Muscle of arm (tissue), 1 donor: ENCODE measurements at regions not wholly inside any gene's neighbourhood (a gene's known extent, or its start where the extent isn't known, plus 50 kb on each side); places are given as distances from the start of the nearest gene placed in this dataset.
"Not testable (repeated sequence)": the region's sequence is repeated elsewhere in the genome, so short reads cannot be mapped to it uniquely, and the experiment has no call there.

Source experiments
- DNase-seq: peaks from one replicate; pipeline ENCODE4 v3.0.0-alpha.2; 2013

- DNase-seq, result not testable (repeated sequence)
Observed at GRCh38 chr15:84360902-84361301, 125.3 kb downstream of the GOLGA6L4 start.

DNA sequence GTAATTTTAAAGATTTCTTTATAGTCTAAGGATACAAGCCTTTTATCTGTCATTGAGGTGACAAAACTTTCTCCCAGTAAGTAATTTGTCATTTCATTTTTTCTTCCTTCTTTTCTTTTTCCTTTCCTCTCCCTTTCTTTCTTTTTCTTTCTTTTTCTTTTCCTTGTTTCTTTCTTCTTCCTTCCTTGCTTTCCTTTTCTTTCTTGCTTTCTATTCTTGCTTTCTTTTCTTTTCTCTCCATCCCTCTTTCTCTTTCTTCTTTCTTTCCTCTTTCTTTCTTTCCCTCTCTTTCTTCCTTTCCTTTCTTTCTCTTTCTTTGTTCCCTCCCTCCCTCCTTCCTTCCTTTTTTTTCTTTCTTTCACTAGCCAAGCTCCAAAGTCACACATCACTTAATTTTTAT lies 148.8 kb downstream of the GOLGA6L4 start:
- not testable (repeated sequence) for DNase-seq

DNA sequence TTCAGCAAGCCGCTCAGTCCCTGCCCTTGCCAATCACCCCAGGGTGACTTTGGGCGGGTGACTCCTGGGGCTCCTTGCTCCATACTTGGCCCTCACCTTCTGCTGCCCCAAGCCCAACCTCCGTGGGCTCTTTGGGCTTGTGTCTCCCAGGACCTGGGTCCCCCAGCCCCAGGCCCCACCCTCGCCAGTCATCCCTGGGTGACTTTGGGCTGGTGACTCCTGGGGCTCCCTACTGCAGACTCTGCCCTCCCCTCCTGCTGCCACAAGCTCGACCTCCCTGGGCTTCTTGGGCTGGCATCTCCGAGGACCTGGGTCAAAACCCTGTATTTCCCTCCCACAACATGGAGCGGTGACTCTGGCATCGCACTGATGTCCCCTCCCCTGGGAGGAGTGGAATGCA lies 151.5 kb downstream of the GOLGA6L4 start:
- DNase-seq, result no peak

DNA sequence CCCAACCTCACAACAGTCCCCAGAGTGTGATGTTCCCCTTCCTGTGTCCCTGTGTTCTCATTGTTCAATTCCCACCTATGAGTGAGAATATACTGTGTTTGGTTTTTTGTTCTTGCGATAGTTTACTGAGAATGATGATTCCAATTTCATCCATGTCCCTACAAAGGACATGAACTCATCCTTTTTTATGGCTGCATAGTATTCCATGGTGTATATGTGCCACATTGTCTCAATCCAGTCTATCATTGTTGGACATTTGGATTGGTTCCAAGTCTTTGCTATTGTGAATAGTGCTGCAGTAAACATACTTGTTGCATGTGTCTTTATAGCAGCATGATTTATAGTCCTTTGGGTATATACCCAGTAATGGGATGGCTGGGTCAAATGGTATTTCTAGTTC lies 152.6 kb downstream of the GOLGA6L4 start:
- DNase-seq, result not testable (repeated sequence)

GRCh38 chr15:84388638-84389037 lies 153.1 kb downstream of the GOLGA6L4 start:
- not testable (repeated sequence) for DNase-seq

DNA sequence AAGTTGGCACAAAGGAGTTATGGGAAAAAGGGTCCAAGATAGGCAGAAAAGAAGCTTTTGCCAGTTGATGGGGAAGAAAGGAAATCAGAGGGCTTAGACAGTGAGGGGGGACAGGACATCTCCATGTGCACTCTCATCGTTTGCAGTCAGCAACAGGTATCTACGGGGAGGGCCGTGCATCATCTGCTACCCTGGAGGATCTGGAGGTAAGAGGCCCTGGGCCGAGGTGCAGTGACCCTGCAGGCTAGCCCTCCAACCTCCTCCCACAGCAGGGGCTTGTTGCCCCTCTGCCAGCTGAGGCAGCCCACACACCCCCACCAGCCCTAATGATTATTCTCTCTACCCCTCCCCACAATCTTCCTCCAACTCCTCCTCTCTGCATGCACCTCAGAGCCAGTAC lies 154.8 kb downstream of the GOLGA6L4 start:
- not testable (repeated sequence) for DNase-seq

DNA sequence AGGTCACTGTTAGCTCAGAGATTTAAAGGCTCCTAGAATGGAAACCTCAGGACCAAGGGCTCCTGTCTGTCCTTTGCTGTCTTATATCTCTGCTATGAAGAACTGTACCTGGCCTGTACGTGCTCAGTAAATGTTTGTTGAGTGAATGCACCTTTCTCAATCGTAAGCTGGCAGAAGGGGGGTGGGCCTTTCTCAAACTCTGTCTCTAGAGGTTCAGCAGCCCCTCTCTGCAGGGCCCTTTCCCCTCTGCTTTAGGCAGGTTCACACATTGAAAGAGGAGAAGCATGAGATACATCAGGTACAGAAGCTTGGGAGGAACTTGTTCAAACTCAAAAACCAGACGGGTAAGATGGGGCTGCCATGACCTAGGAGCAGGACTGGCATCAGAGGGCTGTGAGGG lies 155.6 kb downstream of the GOLGA6L4 start:
- no peak for DNase-seq

DNA sequence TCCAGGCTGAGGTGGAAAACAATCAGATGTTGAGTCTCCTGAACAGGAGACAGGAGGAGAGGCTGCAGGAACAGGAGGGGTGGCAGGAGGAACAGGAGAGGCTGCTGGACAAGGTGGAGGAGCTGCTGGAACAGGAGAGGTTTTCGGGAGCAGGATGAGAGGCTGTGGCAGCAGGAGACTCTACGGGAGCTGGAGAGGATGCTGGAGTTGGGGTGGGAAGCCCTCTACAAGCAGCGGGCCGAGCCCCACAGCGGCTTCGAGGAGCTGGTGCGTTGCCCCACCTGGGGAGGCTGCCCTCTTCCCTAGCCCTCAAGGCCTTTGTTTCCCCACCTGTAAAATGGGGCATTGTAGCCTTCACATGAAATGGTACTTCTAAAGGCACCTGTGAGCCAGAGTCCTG lies 156.4 kb downstream of the GOLGA6L4 start:
- DNase-seq, result not testable (repeated sequence)

DNA sequence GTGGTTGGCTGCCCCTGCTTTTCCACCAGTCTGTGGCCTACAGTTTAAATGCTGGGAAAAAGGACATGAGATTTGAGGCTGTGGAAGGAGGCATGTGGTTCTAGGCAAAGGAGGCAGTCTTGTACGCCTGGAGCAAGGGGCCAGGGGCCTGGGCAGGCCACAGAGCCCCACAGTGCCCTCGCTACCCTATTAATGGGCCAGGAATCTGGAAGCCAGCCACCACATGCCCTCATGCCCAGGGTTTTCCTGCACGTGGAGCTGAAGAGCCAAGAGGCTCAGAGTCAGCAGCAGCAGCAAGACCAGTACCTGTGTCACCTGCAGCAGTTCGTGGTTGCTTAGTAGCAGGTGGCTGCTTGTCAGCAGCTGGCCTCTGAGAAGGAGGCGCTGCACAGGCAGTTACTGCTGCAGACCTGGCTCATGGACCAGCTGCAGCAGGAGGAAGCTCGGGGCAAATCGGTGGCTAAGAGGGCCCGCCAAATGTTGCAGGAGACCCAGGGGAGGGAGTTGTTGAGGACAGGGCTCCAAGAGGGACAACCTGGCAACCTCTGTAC lies 157.9 kb downstream of the GOLGA6L4 start:
- DNase-seq, result not testable (repeated sequence)

DNA sequence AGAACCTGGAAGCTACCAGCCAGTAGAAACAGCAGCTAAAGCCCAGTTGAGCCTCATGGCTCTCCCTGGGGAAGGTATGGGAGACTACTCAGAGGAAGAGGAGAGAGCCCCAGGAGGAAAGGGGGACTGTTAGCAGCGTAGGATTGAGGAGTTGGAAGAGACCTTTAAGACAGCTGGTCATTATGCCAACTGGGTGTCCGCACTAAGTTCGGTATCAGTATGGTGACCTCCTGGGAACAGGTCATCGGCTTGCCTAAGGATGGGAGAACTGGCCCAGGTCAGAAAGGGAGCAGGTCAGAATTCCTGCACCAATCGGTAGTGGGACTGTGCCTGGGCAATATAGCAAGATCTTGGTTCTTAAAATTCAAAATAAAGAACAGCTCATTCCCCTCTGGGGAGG lies 158.4 kb downstream of the GOLGA6L4 start:
- DNase-seq, result not testable (repeated sequence)

DNA sequence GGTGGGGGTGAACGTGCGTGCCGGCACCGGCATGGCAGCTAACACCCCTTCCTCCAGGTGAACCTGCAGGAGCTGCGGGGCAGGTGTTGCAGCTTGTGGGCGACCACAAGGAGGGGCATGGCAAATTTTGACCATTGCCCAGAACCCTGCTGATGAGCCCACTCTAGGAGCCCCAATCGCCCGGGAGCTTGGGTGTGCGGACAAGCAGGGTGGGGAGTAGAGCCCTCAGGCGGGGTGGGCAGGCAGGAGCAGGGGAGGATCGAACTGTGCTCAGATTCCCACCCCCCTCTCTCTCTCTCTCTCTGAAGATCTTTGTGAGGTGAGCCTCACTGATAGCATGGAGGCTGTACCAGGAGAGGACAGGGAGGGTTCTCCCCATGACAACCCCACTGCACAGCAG lies 159.8 kb downstream of the GOLGA6L4 start:
- DNase-seq, result not testable (repeated sequence)

GRCh38 chr15:84395881-84396280 lies 160.3 kb downstream of the GOLGA6L4 start:
- DNase-seq, result not testable (repeated sequence)

DNA sequence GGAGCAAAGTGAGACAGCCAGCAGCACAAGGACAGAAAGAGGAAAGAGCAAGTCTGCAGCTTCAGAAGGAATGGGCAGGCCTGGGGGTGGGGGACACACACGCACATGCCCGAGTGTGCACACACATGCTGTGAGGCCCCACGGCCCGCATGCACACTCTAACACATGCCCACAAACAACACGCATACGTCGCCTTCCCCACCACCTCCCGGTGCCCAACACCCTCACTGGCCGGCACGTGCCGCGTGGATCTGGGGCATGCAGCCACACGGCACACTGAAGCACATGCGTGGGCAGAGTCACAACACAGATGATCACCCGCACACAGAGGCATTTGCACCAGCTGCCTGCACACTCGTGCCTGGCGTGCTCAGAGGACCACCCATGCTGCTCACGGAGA lies 161.5 kb downstream of the GOLGA6L4 start:
- DNase-seq, result not testable (repeated sequence)

DNA sequence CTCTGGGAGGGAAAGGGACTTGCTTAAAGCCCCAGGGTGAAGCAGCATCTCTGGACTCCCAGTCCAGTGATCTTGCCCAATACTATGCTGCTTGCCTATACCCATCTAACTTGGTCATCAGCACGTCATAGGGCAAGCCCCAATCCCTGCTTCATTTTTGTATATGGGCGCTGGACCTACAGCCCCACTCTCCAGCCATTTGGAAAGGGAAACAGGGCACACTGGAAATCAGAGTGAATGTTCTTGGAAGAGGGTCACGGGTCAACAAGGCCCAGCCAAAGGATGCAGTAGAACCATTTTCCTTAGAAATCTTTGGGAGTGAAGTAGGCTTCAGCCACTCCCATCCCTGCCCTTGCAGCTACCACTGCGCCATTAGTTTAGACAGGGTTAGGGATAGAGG lies 162.5 kb downstream of the GOLGA6L4 start:
- not testable (repeated sequence) for DNase-seq

DNA sequence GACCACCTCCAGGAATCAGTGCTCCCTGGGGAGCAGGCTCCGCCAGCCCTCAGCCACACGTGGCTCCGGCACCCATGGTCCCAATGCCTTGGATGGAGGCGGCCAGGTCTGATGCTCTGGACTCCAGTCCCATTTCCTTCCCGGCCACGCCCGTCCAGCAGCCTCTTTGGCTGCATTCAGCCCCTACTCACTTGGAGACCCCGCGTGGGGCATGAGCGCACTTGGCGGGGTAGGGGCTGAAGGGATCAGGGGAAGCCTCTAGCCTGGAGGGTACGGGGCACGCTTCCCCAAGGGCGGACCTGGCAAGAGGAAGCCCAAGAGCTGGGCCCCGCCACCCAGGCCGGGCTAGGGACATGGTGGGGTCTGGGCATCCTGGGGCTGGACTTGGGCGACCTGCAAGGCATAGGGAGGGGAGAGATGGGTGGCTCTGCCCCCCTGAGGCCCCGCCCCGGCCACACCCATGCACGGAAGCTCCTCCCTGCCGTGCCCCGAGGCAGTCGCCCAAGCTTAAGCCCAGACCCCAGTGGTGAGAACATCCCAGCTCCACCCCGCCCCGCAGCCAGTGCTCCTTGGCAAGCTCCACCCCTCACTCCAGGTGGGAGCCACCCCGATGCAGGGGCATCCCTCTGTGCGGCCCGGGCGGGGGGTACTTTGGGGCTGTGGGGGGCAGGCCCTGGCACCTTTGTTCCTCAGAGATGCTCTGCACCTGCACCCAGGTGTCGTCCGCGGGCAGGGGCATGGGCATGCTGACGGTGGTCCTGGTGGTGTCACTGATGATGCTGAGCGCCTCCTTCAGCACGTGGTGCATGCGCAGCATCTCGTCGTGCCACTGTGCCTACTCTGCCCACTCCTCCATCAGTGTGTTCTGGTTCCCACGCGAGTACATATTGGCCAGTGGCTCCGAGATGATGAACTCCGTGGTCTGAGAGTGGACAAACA lies 163.5 kb downstream of the GOLGA6L4 start:
- DNase-seq, result no peak

DNA sequence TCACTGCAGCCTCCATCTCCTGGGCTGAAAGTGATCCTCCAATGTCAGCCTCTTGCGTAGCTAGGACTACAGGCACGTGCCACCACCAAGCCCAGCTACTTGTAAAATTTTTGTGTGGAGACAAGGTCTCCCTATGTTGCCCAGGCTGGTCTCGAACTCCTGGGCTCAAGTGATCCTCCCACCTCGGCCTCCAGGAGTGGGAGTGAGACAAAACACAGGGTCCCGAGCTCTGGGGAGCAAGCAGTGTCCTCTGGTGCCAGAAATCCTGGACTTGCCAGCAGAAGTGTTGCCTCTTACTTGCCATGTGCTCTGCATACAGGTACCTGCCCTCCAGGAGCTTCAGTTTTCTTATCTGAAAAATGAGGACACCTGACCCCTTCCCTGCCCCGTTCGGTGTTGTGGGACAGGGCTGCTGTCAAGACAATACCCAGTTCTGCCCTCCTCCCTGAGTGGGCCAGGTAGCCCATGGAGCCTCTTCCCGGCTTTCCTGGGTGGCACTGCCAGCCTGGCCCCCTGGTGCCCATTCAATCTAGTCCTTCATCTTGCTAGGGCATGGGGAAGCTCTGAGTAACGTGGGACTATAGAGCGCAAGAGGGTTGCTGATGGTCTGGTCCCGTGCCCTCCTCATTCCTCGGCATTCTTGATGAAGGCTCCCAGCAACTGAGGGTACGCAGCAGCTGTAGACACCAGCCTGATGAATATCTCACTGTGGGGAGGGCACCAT lies 164.6 kb downstream of the GOLGA6L4 start:
- no peak for DNase-seq

DNA sequence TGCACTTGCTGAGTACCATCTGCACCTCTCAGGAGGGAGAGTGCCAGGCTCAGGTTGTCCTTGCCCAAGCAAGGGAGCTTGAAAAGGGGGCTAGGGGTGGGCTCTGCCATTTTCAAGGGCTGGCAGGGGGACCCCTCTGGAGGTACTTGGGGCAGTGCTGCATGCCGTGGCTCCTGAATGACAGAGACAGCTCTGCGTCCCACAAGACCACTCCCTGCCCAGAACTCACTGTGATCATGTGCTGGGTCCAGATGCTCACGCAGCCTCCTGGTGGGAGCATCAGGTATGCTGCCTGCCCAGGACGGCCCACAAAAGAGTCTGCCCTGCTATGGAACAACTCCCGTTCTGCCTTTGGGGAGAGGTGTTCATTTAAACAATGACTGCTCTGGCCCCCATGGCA lies 165.2 kb downstream of the GOLGA6L4 start:
- no peak for DNase-seq

- not testable (repeated sequence) for DNase-seq
Observed at GRCh38 chr15:84401461-84401860, 165.9 kb downstream of the GOLGA6L4 start.

GRCh38 chr15:84401891-84402840 lies 166.6 kb downstream of the GOLGA6L4 start:
- DNase-seq, result not testable (repeated sequence)

DNA sequence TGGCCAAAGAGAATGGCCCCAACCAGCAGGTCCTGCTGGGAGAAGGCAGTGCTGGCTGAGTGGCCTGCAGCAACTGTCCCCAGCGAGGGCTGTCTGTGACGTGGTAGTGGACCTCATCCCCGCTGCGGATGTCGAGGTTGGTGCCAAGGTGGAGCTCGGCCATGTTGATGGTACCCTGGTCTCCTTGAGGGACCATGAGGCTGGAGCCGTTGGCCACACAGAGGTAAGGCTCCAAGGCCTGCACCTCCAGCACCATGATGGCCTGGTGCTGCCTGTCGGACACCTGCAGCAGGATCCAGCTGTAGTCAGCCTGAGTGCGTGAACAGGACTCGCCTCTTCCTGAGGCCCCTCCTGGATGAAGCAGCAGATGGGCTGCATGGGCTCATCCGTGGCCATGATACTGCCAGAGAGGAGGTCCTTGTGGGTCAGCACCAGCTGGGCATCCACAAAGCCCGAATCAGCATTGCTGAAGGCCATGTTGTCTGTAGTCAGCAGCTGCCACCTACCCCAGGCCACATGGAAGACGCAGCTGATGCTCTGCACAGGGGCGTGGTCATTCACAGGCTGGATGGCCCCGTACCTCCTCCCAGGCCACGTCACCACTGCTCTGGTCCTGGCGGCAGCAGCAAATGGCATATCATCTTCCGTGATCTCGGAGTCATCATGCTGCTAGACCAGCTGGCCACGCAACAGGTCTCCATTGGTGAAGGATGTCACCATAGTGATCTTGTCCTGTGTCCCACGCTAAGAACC lies 167.5 kb downstream of the GOLGA6L4 start:
- no peak for DNase-seq

- DNase-seq, result not testable (repeated sequence)
Observed at GRCh38 chr15:84409357-84409756, 173.8 kb downstream of the GOLGA6L4 start.
